ENCODE measurements at regions not wholly inside any gene's neighbourhood (a gene's known extent, or its start where the extent isn't known, plus 50 kb on each side); places are given as distances from the start of the nearest gene placed in this dataset.
A peak's percentile ranks its signal among the peaks of the same experiment; 100 is the strongest.

DNA sequence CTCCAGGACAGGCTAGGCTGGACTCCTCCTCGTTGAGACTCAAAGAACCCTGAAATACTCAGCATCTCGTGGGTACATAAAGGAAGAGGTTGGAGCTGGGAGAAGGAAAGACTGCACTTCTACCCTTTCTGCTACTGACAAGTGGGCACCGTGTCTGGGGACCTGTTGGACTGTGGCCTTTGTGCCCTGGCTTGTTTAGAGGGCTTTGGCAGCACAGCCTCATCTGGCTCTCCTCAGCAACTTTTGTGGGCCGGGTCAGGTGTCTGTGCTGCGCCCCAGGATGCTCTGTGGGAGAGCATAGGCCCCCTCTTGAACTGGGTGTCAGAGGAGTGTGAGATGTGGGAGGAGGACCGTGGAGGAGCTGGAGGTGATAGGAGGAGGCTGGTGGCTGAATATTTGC, 142.4 kb downstream of the FCRL5 start:
- H3K27ac Mint-ChIP-seq = no peak overlapping the region
- no peaks in the 10 kb centered on the region for H3K36me3 Mint-ChIP-seq (ENCODE audit: insufficient read depth)
- no peaks in the 10 kb centered on the region for H3K9me3 Mint-ChIP-seq (ENCODE audit: low read depth)
- no peak for DNase-seq (ENCODE audit: low spot score, unreplicated experiment)
- TF ChIP-seq, protein P1, sequence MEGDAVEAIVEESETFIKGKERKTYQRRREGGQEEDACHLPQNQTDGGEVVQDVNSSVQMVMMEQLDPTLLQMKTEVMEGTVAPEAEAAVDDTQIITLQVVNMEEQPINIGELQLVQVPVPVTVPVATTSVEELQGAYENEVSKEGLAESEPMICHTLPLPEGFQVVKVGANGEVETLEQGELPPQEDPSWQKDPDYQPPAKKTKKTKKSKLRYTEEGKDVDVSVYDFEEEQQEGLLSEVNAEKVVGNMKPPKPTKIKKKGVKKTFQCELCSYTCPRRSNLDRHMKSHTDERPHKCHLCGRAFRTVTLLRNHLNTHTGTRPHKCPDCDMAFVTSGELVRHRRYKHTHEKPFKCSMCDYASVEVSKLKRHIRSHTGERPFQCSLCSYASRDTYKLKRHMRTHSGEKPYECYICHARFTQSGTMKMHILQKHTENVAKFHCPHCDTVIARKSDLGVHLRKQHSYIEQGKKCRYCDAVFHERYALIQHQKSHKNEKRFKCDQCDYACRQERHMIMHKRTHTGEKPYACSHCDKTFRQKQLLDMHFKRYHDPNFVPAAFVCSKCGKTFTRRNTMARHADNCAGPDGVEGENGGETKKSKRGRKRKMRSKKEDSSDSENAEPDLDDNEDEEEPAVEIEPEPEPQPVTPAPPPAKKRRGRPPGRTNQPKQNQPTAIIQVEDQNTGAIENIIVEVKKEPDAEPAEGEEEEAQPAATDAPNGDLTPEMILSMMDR (IDR thresholded peaks at IDR 0.05; ENCODE audit: unreplicated experiment) = no peak
- H3K4me1 Mint-ChIP-seq (ENCODE audit: low read depth) = peaks cover 3% of the 10 kb centered on the region
- H3K27me3 Mint-ChIP-seq = peaks cover 50% of the 10 kb centered on the region
- H3K4me3 Mint-ChIP-seq (ENCODE audit: low read depth) = no peak overlapping the region

DNA sequence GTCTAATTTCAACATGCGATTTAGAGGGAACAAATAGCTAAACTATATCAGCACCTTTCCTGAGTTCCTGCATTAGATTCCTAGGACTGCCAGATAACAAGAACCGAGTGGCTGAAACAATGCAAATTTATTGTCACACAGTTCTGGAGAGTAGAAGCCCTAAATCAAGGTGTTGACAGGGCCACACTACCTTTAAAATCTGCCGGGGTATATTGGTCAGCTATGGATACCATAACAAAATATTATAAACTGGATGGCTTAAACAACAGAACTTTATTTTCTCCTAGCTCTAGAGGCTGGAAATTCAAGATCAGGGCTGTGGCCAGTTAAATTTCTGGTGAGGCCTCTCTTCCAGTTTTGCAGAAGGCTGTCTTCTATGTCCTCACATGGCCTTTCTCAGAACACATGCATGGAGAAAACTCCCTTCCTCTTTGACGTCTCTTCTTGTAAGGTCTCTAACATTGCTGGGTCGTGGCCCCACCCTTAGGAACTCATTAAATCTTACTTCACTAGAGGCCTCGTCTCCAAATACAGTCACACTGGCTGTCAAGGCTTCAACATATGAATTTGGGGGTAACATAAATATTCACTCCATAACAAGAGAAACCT, 144.3 kb downstream of the FCRL5 start:
- Mint-ChIP-seq H3K27ac (no peak overlapping the region), H3K36me3 (ENCODE audit: insufficient read depth) (no peaks in the 10 kb centered on the region), H3K27me3 (peaks cover 53% of the 10 kb centered on the region), H3K4me1 (ENCODE audit: low read depth) (peaks cover 4% of the 10 kb centered on the region), H3K4me3 (ENCODE audit: low read depth) (no peak overlapping the region), H3K9me3 (ENCODE audit: low read depth) (no peaks in the 10 kb centered on the region)
- DNase-seq (ENCODE audit: low spot score, unreplicated experiment) = no peak
- TF ChIP-seq, protein P1 (IDR thresholded peaks at IDR 0.05; ENCODE audit: unreplicated experiment) = no peak

DNA sequence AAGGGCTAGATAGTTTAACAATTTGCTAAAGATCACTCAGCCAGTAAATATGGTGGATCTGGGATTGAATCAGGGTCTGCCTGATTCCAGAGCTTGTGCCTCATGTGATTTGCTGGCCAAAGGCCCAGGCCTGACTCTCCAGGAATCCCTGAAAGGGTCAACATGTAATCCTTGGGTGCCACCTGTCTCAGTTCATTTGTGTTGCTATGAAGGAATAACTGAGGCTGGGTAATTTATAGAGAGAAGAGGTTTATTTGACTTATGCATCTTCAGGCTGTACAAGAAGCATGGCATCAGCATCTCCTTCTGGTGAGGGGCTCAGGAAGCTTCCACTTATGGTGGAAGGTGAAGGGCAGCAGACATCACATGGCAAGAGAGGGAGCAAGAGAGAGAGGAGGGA, 144.9 kb downstream of the FCRL5 start:
- TF ChIP-seq, protein P1 (IDR thresholded peaks at IDR 0.05; ENCODE audit: unreplicated experiment) = no peak
- H3K4me1 Mint-ChIP-seq (ENCODE audit: low read depth) = peaks cover 5% of the 10 kb centered on the region
- no peak for DNase-seq (ENCODE audit: low spot score, unreplicated experiment)
- H3K4me3 Mint-ChIP-seq (ENCODE audit: low read depth) = no peak overlapping the region
- no peaks in the 10 kb centered on the region for H3K36me3 Mint-ChIP-seq (ENCODE audit: insufficient read depth)
- H3K27me3 Mint-ChIP-seq = peaks cover 55% of the 10 kb centered on the region
- H3K9me3 Mint-ChIP-seq (ENCODE audit: low read depth) = no peaks in the 10 kb centered on the region
- H3K27ac Mint-ChIP-seq = peak overlapping the region; percentile 45

DNA sequence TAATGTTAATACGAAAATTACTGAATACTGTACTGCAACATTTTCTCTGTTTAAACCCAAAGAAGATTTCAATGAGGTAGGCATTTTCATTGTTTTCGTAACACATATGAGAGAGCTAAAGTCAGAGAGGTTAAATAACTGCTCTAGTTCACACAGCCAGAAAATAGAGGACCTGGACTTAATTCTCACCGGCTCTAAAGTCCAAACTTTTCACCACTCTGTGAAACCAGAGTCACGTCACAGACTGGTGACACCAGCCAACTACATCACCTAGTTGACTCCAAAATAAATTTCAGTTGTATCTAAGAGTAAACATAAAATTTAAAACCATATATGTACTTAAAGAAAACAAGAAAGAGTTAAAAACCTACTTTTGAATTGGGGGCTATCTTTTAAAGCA, 146.7 kb downstream of the FCRL5 start:
- H3K27ac Mint-ChIP-seq = no peak overlapping the region
- no peaks in the 10 kb centered on the region for H3K36me3 Mint-ChIP-seq (ENCODE audit: insufficient read depth)
- TF ChIP-seq, protein P1 (IDR thresholded peaks at IDR 0.05; ENCODE audit: unreplicated experiment) = no peak
- no peaks in the 10 kb centered on the region for H3K9me3 Mint-ChIP-seq (ENCODE audit: low read depth)
- H3K27me3 Mint-ChIP-seq = peaks cover 62% of the 10 kb centered on the region
- DNase-seq (ENCODE audit: low spot score, unreplicated experiment) = no peak
- H3K4me1 Mint-ChIP-seq (ENCODE audit: low read depth) = peaks cover 9% of the 10 kb centered on the region
- no peak overlapping the region for H3K4me3 Mint-ChIP-seq (ENCODE audit: low read depth)

DNA sequence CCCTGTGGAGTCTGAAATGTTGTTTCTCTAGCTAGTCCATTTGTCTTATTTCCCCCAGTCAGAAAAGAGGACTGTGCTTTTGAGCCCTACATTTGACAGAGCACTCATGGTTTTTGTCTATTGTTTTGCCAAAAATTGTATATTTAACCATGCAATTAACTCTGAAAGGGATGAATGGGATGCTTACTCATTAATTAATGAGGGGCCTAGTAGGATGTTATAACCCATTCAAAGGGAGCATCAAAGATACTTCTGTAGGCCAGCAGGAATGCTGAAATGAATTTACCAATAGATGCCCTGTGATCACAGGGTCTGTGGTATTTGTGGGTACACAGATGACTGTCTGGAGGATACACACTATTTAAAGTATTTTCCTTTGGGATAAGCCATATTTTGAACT, 147.7 kb downstream of the FCRL5 start:
- no peak overlapping the region for H3K27ac Mint-ChIP-seq
- H3K4me3 Mint-ChIP-seq (ENCODE audit: low read depth) = no peak overlapping the region
- H3K27me3 Mint-ChIP-seq = peaks cover 64% of the 10 kb centered on the region
- H3K36me3 Mint-ChIP-seq (ENCODE audit: insufficient read depth) = no peaks in the 10 kb centered on the region
- peaks cover 17% of the 10 kb centered on the region for H3K4me1 Mint-ChIP-seq (ENCODE audit: low read depth)
- DNase-seq (ENCODE audit: low spot score, unreplicated experiment) = no peak
- no peaks in the 10 kb centered on the region for H3K9me3 Mint-ChIP-seq (ENCODE audit: low read depth)
- TF ChIP-seq, protein P1 (IDR thresholded peaks at IDR 0.05; ENCODE audit: unreplicated experiment) = no peak

All from progenitor cell of endocrine pancreas (in vitro differentiated cells).